ENCODE measurements at regions not wholly inside any gene's neighbourhood (a gene's known extent, or its start where the extent isn't known, plus 50 kb on each side); places are given as distances from the start of the nearest gene placed in this dataset.
"Not testable (repeated sequence)": the region's sequence is repeated elsewhere in the genome, so short reads cannot be mapped to it uniquely, and the experiment has no call there.

- 0 to 1% methylated on average over 12 to 21 of the region's 21 CpGs for WGBS, 2 donors
- H3K27me3 ChIP-seq (ENCODE audit: control insufficient read depth in 1 of 2, insufficient read depth in 2 of 2, low read length in 1 of 2); H3K9me3 ChIP-seq (ENCODE audit: control insufficient read depth, low read length); DNase-seq; intact Hi-C loops (cut with DNase I); H3K4me1 ChIP-seq (ENCODE audit: control insufficient read depth in 1 of 2, insufficient read depth in 2 of 2, low read length in 2 of 2); H3K36me3 ChIP-seq (ENCODE audit: control insufficient read depth in 1 of 2, insufficient read depth in 2 of 2, low read length in 1 of 2): not testable (repeated sequence)
- Histone ChIP-seq H3K27ac (ENCODE audit: low read depth in 1 of 2, low read length in 2 of 2) (peak overlapping the region in 1 of 2 donors; percentile 98), H3K4me3 (ENCODE audit: low read length in 2 of 2) (peak overlapping the region; percentile 72 to 82)
- ATAC-seq (ENCODE audit: low FRiP score): peak; percentile 65
These were observed 96.9 kb upstream of the SAMD11 start for GRCh38 chr1:826808-827207.

GRCh38 chr1:827211-828063, 96.3 kb upstream of the SAMD11 start:
- ATAC-seq (ENCODE audit: low FRiP score) (peak; percentile 99), DNase-seq (peak; percentile 98 to 99)
- intact Hi-C loops (cut with DNase I); H3K4me1 ChIP-seq (ENCODE audit: control insufficient read depth in 1 of 2, insufficient read depth in 2 of 2, low read length in 2 of 2); H3K27me3 ChIP-seq (ENCODE audit: control insufficient read depth in 1 of 2, insufficient read depth in 2 of 2, low read length in 1 of 2); H3K9me3 ChIP-seq (ENCODE audit: control insufficient read depth, low read length); H3K36me3 ChIP-seq (ENCODE audit: control insufficient read depth in 1 of 2, insufficient read depth in 2 of 2, low read length in 1 of 2): not testable (repeated sequence)
- Histone ChIP-seq H3K27ac (ENCODE audit: low read depth in 1 of 2, low read length in 2 of 2) (peak overlapping the region in 1 of 2 donors; percentile 98), H3K4me3 (ENCODE audit: low read length in 2 of 2) (peak overlapping the region; percentile 72 to 82)
- 0 to 1% methylated on average over 42 to 74 of the region's 109 CpGs for WGBS, 2 donors

GRCh38 chr1:829324-829723, 94.4 kb upstream of the SAMD11 start:
- WGBS, 2 donors: 92 to 93% methylated on average over 3 of the region's 3 CpGs
- H3K36me3 ChIP-seq (ENCODE audit: control insufficient read depth in 1 of 2, insufficient read depth in 2 of 2, low read length in 1 of 2); DNase-seq; H3K27ac ChIP-seq (ENCODE audit: low read depth in 1 of 2, low read length in 2 of 2); H3K9me3 ChIP-seq (ENCODE audit: control insufficient read depth, low read length); H3K4me3 ChIP-seq (ENCODE audit: low read length in 2 of 2); H3K27me3 ChIP-seq (ENCODE audit: control insufficient read depth in 1 of 2, insufficient read depth in 2 of 2, low read length in 1 of 2); ATAC-seq (ENCODE audit: low FRiP score); H3K4me1 ChIP-seq (ENCODE audit: control insufficient read depth in 1 of 2, insufficient read depth in 2 of 2, low read length in 2 of 2); intact Hi-C loops (cut with DNase I): not testable (repeated sequence)

GRCh38 chr1:829932-830331, 93.8 kb upstream of the SAMD11 start:
- DNase-seq; ATAC-seq (ENCODE audit: low FRiP score); H3K9me3 ChIP-seq (ENCODE audit: control insufficient read depth, low read length); H3K4me1 ChIP-seq (ENCODE audit: control insufficient read depth in 1 of 2, insufficient read depth in 2 of 2, low read length in 2 of 2); intact Hi-C loops (cut with DNase I); H3K4me3 ChIP-seq (ENCODE audit: low read length in 2 of 2); H3K27me3 ChIP-seq (ENCODE audit: control insufficient read depth in 1 of 2, insufficient read depth in 2 of 2, low read length in 1 of 2); H3K27ac ChIP-seq (ENCODE audit: low read depth in 1 of 2, low read length in 2 of 2); H3K36me3 ChIP-seq (ENCODE audit: control insufficient read depth in 1 of 2, insufficient read depth in 2 of 2, low read length in 1 of 2): not testable (repeated sequence)
- 93 to 96% methylated on average over 5 of the region's 5 CpGs for WGBS, 2 donors

- H3K36me3 ChIP-seq (ENCODE audit: control insufficient read depth in 1 of 2, insufficient read depth in 2 of 2, low read length in 1 of 2); H3K9me3 ChIP-seq (ENCODE audit: control insufficient read depth, low read length); H3K4me3 ChIP-seq (ENCODE audit: low read length in 2 of 2); ATAC-seq (ENCODE audit: low FRiP score); H3K4me1 ChIP-seq (ENCODE audit: control insufficient read depth in 1 of 2, insufficient read depth in 2 of 2, low read length in 2 of 2); DNase-seq; H3K27me3 ChIP-seq (ENCODE audit: control insufficient read depth in 1 of 2, insufficient read depth in 2 of 2, low read length in 1 of 2); intact Hi-C loops (cut with DNase I); H3K27ac ChIP-seq (ENCODE audit: low read depth in 1 of 2, low read length in 2 of 2): not testable (repeated sequence)
- WGBS, 2 donors: 80 to 83% methylated on average over 4 of the region's 5 CpGs
These were observed 93.0 kb upstream of the SAMD11 start for GRCh38 chr1:830750-831149.

- WGBS, 2 donors: 91 to 94% methylated on average over 8 of the region's 8 CpGs
- H3K4me1 ChIP-seq (ENCODE audit: control insufficient read depth in 1 of 2, insufficient read depth in 2 of 2, low read length in 2 of 2): no peaks in the 10 kb centered on the region
- DNase-seq (no peak), ATAC-seq (ENCODE audit: low FRiP score) (no peak)
- no peaks in the 10 kb centered on the region for H3K36me3 ChIP-seq (ENCODE audit: control insufficient read depth in 1 of 2, insufficient read depth in 2 of 2, low read length in 1 of 2)
- intact Hi-C loops (cut with DNase I): no loop called here
- no peak overlapping the region for H3K4me3 ChIP-seq (ENCODE audit: low read length in 2 of 2)
- H3K27me3 ChIP-seq (ENCODE audit: control insufficient read depth in 1 of 2, insufficient read depth in 2 of 2, low read length in 1 of 2): no peaks in the 10 kb centered on the region
- no peak overlapping the region for H3K27ac ChIP-seq (ENCODE audit: low read depth in 1 of 2, low read length in 2 of 2)
- no peaks in the 10 kb centered on the region for H3K9me3 ChIP-seq (ENCODE audit: control insufficient read depth, low read length)
These were observed 92.2 kb upstream of the SAMD11 start for GRCh38 chr1:831522-831921.

GRCh38 chr1:832136-832535, 91.6 kb upstream of the SAMD11 start:
- ATAC-seq (ENCODE audit: low FRiP score) (no peak), DNase-seq (no peak)
- Histone ChIP-seq H3K36me3 (ENCODE audit: control insufficient read depth in 1 of 2, insufficient read depth in 2 of 2, low read length in 1 of 2) (no peaks in the 10 kb centered on the region), H3K27ac (ENCODE audit: low read depth in 1 of 2, low read length in 2 of 2) (no peak overlapping the region), H3K27me3 (ENCODE audit: control insufficient read depth in 1 of 2, insufficient read depth in 2 of 2, low read length in 1 of 2) (no peaks in the 10 kb centered on the region), H3K4me3 (ENCODE audit: low read length in 2 of 2) (no peak overlapping the region), H3K9me3 (ENCODE audit: control insufficient read depth, low read length) (no peaks in the 10 kb centered on the region), H3K4me1 (ENCODE audit: control insufficient read depth in 1 of 2, insufficient read depth in 2 of 2, low read length in 2 of 2) (no peaks in the 10 kb centered on the region)
- 77 to 79% methylated on average over 12 to 13 of the region's 13 CpGs for WGBS, 2 donors
- intact Hi-C loops (cut with DNase I): no loop called here

- DNase-seq; H3K27ac ChIP-seq (ENCODE audit: low read depth in 1 of 2, low read length in 2 of 2); H3K36me3 ChIP-seq (ENCODE audit: control insufficient read depth in 1 of 2, insufficient read depth in 2 of 2, low read length in 1 of 2); ATAC-seq (ENCODE audit: low FRiP score); H3K9me3 ChIP-seq (ENCODE audit: control insufficient read depth, low read length); intact Hi-C loops (cut with DNase I); H3K4me3 ChIP-seq (ENCODE audit: low read length in 2 of 2); H3K4me1 ChIP-seq (ENCODE audit: control insufficient read depth in 1 of 2, insufficient read depth in 2 of 2, low read length in 2 of 2); H3K27me3 ChIP-seq (ENCODE audit: control insufficient read depth in 1 of 2, insufficient read depth in 2 of 2, low read length in 1 of 2): not testable (repeated sequence)
- 90 to 94% methylated on average over 3 of the region's 3 CpGs for WGBS, 2 donors
These were observed 90.5 kb upstream of the SAMD11 start for GRCh38 chr1:833226-833625.

- ATAC-seq (ENCODE audit: low FRiP score); H3K27me3 ChIP-seq (ENCODE audit: control insufficient read depth in 1 of 2, insufficient read depth in 2 of 2, low read length in 1 of 2); intact Hi-C loops (cut with DNase I); H3K27ac ChIP-seq (ENCODE audit: low read depth in 1 of 2, low read length in 2 of 2); DNase-seq; H3K4me1 ChIP-seq (ENCODE audit: control insufficient read depth in 1 of 2, insufficient read depth in 2 of 2, low read length in 2 of 2); H3K36me3 ChIP-seq (ENCODE audit: control insufficient read depth in 1 of 2, insufficient read depth in 2 of 2, low read length in 1 of 2); H3K4me3 ChIP-seq (ENCODE audit: low read length in 2 of 2); H3K9me3 ChIP-seq (ENCODE audit: control insufficient read depth, low read length): not testable (repeated sequence)
- 41 to 47% methylated on average over 3 to 5 of the region's 10 CpGs for WGBS, 2 donors
These were observed 88.2 kb upstream of the SAMD11 start for GRCh38 chr1:835509-835908.

Measured in aorta (tissue), 5 donors.